ENCODE measurements at regions not wholly inside any gene's neighbourhood (a gene's known extent, or its start where the extent isn't known, plus 50 kb on each side); places are given as distances from the start of the nearest gene placed in this dataset.

DNA sequence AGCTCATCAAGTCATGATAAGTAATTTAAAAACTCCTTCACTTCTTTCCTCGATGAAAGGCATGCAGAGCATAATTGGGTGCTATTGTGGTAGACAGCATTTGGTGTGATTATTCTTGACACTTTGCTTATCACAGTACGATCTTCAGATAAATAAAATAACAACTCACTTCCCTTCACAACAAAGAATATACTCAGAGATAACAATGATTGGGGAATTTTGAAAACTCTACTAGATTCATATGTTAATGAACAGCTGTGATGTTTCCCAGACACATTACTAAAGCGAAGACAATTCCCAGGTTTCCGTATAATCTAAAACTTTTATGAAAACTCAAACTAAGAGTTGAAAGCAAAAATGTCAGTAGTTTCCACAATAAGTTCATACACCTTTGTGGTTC is 670.6 kb upstream of the EPHA7 start:
- DNase-seq (ENCODE audit: low spot score), result no peak
- Histone ChIP-seq H3K4me3 (no peak overlapping the region), H2AFZ (replicated peaks) (peak overlapping the region; percentile 40), H3K9me3 (ENCODE audit: low read depth) (no peaks in the 10 kb centered on the region), H3K36me3 (no peaks in the 10 kb centered on the region), H3K27me3 (no peaks in the 10 kb centered on the region), H3F3A (ENCODE audit: low read depth) (no peaks in the 10 kb centered on the region), H3K27ac (no peak overlapping the region), H3K79me2 (ENCODE audit: low read depth) (no peaks in the 10 kb centered on the region), H4K20me1 (ENCODE audit: low read depth) (no peaks in the 10 kb centered on the region), H3K9ac (no peak overlapping the region), H3K4me2 (no peak overlapping the region), H3K4me1 (peaks cover 7% of the 10 kb centered on the region)
- no peak overlapping the region for H3K27ac Mint-ChIP-seq
- peaks cover 6% of the 10 kb centered on the region for H3K36me3 Mint-ChIP-seq
- H3K4me1 Mint-ChIP-seq, result peaks cover 45% of the 10 kb centered on the region
- peaks cover 3% of the 10 kb centered on the region for H3K27me3 Mint-ChIP-seq (ENCODE audit: insufficient read depth, low read depth)
- TF ChIP-seq CTCF (IDR thresholded peaks at IDR 0.05) (no peak), EZH2 (IDR thresholded peaks at IDR 0.05) (no peak), EZH2phosphoT487 (IDR thresholded peaks at IDR 0.05) (no peak)
- H3K4me3 Mint-ChIP-seq, result no peak overlapping the region
- H3K9me3 Mint-ChIP-seq, result peaks cover 1% of the 10 kb centered on the region

DNA sequence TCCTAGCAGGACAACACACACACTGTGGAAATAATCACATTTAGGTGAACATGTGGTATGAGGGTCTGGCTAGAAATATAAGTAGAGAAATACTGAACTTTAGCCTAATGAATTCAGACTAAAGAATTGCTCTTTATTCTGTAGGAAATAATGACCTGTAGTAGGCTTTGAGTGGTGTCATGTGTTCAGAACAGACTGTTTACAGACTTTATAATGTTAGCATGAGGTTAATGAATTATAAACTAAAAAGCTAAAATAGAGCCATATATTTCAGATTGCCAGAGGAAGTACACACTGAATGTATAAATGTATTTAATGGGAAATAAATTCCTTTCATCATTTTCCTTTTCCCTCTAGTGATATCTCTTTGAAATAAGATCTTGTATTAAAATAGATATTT is 669.5 kb upstream of the EPHA7 start:
- no peak for TF ChIP-seq CTCF (IDR thresholded peaks at IDR 0.05)
- no peak for TF ChIP-seq EZH2phosphoT487 (IDR thresholded peaks at IDR 0.05)
- TF ChIP-seq EZH2 (IDR thresholded peaks at IDR 0.05), result no peak
- Histone ChIP-seq H4K20me1 (ENCODE audit: low read depth) (no peaks in the 10 kb centered on the region), H3K27ac (no peak overlapping the region), H3K36me3 (no peaks in the 10 kb centered on the region), H3F3A (ENCODE audit: low read depth) (no peaks in the 10 kb centered on the region), H2AFZ (replicated peaks) (no peak overlapping the region), H3K79me2 (ENCODE audit: low read depth) (no peaks in the 10 kb centered on the region), H3K4me3 (no peak overlapping the region), H3K9ac (no peak overlapping the region), H3K27me3 (no peaks in the 10 kb centered on the region), H3K9me3 (ENCODE audit: low read depth) (no peaks in the 10 kb centered on the region), H3K4me1 (peaks cover 7% of the 10 kb centered on the region), H3K4me2 (no peak overlapping the region)
- peaks cover 1% of the 10 kb centered on the region for H3K9me3 Mint-ChIP-seq
- peaks cover 52% of the 10 kb centered on the region for H3K4me1 Mint-ChIP-seq
- H3K36me3 Mint-ChIP-seq, result peaks cover 6% of the 10 kb centered on the region
- no peak for DNase-seq (ENCODE audit: low spot score)
- H3K27ac Mint-ChIP-seq, result no peak overlapping the region
- H3K4me3 Mint-ChIP-seq, result no peak overlapping the region
- peaks cover 3% of the 10 kb centered on the region for H3K27me3 Mint-ChIP-seq (ENCODE audit: insufficient read depth, low read depth)

- peaks cover 29% of the 10 kb centered on the region for H3K4me1 Mint-ChIP-seq
- H4K20me1 ChIP-seq (ENCODE audit: low read depth), result no peaks in the 10 kb centered on the region
- H3K36me3 Mint-ChIP-seq, result no peaks in the 10 kb centered on the region
- no peak overlapping the region for H3K4me3 ChIP-seq
- TF ChIP-seq CTCF (IDR thresholded peaks at IDR 0.05) (no peak), EZH2 (IDR thresholded peaks at IDR 0.05) (no peak), EZH2phosphoT487 (IDR thresholded peaks at IDR 0.05) (no peak)
- H3K9me3 ChIP-seq (ENCODE audit: low read depth), result no peaks in the 10 kb centered on the region
- no peak overlapping the region for H3K9ac ChIP-seq
- H3K4me3 Mint-ChIP-seq, result peak overlapping the region; percentile 20
- no peaks in the 10 kb centered on the region for H3K9me3 Mint-ChIP-seq
- peaks cover 34% of the 10 kb centered on the region for H3K4me1 ChIP-seq
- H3K27ac ChIP-seq, result peak overlapping the region; percentile 34
- H3K79me2 ChIP-seq (ENCODE audit: low read depth), result no peaks in the 10 kb centered on the region
- DNase-seq (ENCODE audit: low spot score), result no peak
- no peaks in the 10 kb centered on the region for H3K27me3 Mint-ChIP-seq (ENCODE audit: insufficient read depth, low read depth)
- peak overlapping the region; percentile 32 for H3K27ac Mint-ChIP-seq
- H3F3A ChIP-seq (ENCODE audit: low read depth), result peaks cover 28% of the 10 kb centered on the region
- H3K36me3 ChIP-seq, result no peaks in the 10 kb centered on the region
- no peak overlapping the region for H3K4me2 ChIP-seq
- peak overlapping the region; percentile 73 for H2AFZ ChIP-seq (replicated peaks)
- no peaks in the 10 kb centered on the region for H3K27me3 ChIP-seq
These were observed 655.4 kb upstream of the EPHA7 start for GRCh38 chr6:94074764-94075163.

All from neural progenitor cell (in vitro differentiated cells).